Sigmoid colon (tissue), 4 donors: ENCODE measurements at regions not wholly inside any gene's neighbourhood (a gene's known extent, or its start where the extent isn't known, plus 50 kb on each side); places are given as distances from the start of the nearest gene placed in this dataset.

Source experiments
- CTCF ChIP-seq, 4 experiments: fragments of 450-650 bp in 3 of 4; fragments of 200-600 bp in 1 of 4; IDR thresholded peaks; one replicate each; pipeline ENCODE4 v1.5.1; 2016 to 2019; ENCODE audit warnings: antibody characterized with exemption in 4 of 4, mild to moderate bottlenecking in 3 of 4, moderate library complexity in 2 of 4
- EP300 ChIP-seq, 4 donors: sonication (generic); formaldehyde crosslinking; IDR thresholded peaks; one replicate each; pipeline ENCODE4 v1.6.1; 2017; ENCODE audit warnings: antibody characterized with exemption in 4 of 4
- POLR2A ChIP-seq, 2 donors: fragments of 450-650 bp; IDR thresholded peaks; one replicate each; pipeline ENCODE4 v1.6.1; 2016; ENCODE audit warnings: antibody characterized with exemption in 2 of 2, mild to moderate bottlenecking in 2 of 2, moderate library complexity in 2 of 2

- no peak for TF ChIP-seq CTCF (IDR thresholded peaks at IDR 0.05)
- no peak for TF ChIP-seq POLR2A (IDR thresholded peaks at IDR 0.05)
- no peak for TF ChIP-seq EP300 (IDR thresholded peaks at IDR 0.05)
Measured at GRCh38 chr18:24731158-24731557, 270.7 kb downstream of the HRH4 start.
